SK-N-MC (cell line): ENCODE measurements at regions not wholly inside any gene's neighbourhood (a gene's known extent, or its start where the extent isn't known, plus 50 kb on each side); places are given as distances from the start of the nearest gene placed in this dataset.

Experiments used
- DNase-seq: peaks from one replicate; pipeline ENCODE4 v3.0.0-alpha.2; 2011; ENCODE audit warnings: low read depth, low spot score
- H3K27ac ChIP-seq: fragments of 200-600 bp; sonication (generic); 2 replicates; pipeline ENCODE4 v1.5.1; 2016; ENCODE audit warnings: mixed run types
- H3K36me3 ChIP-seq: fragments of 200-600 bp; sonication (generic); 2 replicates; pipeline ENCODE4 v1.6.1; 2017; ENCODE audit warnings: antibody characterized with exemption, low read length, mixed read lengths; ENCODE audit not compliant: insufficient read depth
- H3K4me3 ChIP-seq: fragments of 200-600 bp; sonication (generic); 2 replicates; pipeline ENCODE4 v1.5.1; 2016
- H3K9ac ChIP-seq: fragments of 200-600 bp; sonication (generic); 2 replicates; pipeline ENCODE4 v1.8.0; 2017; ENCODE audit warnings: mixed run types, mixed read lengths; ENCODE audit not compliant: insufficient read length
- H3K9me3 ChIP-seq: fragments of 200-600 bp; sonication (generic); 2 replicates; pipeline ENCODE4 v1.6.1; 2017; ENCODE audit warnings: low read depth, mild to moderate bottlenecking, antibody characterized with exemption, low read length, moderate library complexity, mixed read lengths
- EZH2 ChIP-seq: fragments of 200-600 bp; sonication (generic); IDR thresholded peaks from one replicate; pipeline ENCODE4 v1.6.1; 2017; ENCODE audit warnings: antibody characterized with exemption
- FOXP2 ChIP-seq: optimal IDR thresholded peaks from 2 replicates; pipeline ENCODE3; 2011; ENCODE audit warnings: mild to moderate bottlenecking, moderate library complexity; ENCODE audit not compliant: insufficient read depth; ENCODE audit errors: extremely low read length, control extremely low read depth
- POLR2AphosphoS5 ChIP-seq: IDR thresholded peaks from 2 replicates; pipeline ENCODE4 v1.6.1; 2012; ENCODE audit warnings: mild to moderate bottlenecking, low read depth, low read length, borderline replicate concordance

DNA sequence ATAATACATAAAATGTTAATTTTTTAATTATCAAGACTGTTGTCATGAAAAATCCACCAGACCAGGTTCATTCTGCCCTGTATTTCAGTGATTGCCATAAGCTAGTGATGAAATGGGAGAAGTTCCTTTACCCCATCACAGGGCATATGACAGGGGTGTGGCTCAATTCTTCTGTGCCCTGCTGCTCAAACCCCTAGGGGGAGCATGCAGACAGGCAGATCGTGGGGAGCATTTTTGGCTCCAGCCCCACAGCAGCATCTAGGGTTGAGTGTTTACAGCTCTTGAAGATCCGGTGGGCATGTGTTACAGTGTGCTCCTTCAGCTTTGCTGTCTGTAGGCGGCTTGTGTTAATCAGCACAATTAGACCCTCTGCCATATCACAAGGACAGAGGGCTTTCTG lies 700.7 kb downstream of the PCDH18 start:
- Histone ChIP-seq H3K9ac (no peak overlapping the region), H3K36me3 (no peaks in the 10 kb centered on the region), H3K27ac (no peak overlapping the region), H3K9me3 (no peaks in the 10 kb centered on the region), H3K4me3 (no peak overlapping the region)
- DNase-seq: no peak
- no peak for TF ChIP-seq FOXP2
- TF ChIP-seq EZH2: no peak
- TF ChIP-seq POLR2AphosphoS5: no peak

DNA sequence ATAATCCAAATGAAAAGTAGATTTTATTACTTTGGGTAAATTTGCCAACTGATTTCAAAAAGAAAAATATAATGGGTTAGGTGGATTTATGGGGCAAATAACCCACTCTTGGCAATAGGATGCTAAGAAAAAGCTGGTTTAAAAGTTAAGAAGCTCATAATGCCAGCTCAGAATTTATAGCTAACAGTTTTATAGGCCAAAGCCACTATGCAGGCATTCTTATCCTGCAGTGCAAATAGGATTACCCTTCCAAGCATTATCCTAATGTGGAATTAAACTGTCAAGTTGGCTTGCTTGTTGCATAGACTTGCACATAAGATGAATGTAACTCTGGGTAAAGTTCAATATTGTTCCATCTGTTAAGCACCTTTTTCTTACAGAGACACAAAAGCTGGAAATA lies 703.0 kb downstream of the PCDH18 start:
- no peak for DNase-seq
- Histone ChIP-seq H3K27ac (no peak overlapping the region), H3K36me3 (no peaks in the 10 kb centered on the region), H3K4me3 (no peak overlapping the region), H3K9ac (no peak overlapping the region), H3K9me3 (no peaks in the 10 kb centered on the region)
- TF ChIP-seq POLR2AphosphoS5 (no peak), FOXP2 (no peak), EZH2 (no peak)

DNA sequence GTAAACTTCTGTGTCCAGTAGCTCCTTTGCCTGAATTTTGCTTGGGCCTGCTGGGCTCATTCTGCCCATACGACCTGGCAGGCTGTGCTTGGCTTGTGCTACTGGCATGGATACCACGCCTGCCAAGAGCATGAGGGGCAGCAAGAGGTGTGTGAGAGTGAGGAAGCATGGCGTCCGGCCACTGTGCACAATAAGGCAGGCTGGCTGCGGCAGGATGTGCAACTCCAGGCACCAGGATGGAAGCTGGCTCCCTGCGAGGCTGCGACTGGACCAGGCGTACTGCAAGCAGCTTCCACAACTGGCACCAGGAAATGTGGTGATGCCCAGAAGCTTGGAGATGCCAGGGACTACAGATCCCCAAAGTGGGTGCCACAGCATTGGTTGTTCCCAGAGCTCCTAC lies 709.3 kb downstream of the PCDH18 start:
- Histone ChIP-seq H3K36me3 (no peaks in the 10 kb centered on the region), H3K9me3 (no peaks in the 10 kb centered on the region), H3K4me3 (no peak overlapping the region), H3K9ac (no peak overlapping the region), H3K27ac (no peak overlapping the region)
- TF ChIP-seq EZH2 (no peak), POLR2AphosphoS5 (no peak), FOXP2 (no peak)
- DNase-seq: no peak

DNA sequence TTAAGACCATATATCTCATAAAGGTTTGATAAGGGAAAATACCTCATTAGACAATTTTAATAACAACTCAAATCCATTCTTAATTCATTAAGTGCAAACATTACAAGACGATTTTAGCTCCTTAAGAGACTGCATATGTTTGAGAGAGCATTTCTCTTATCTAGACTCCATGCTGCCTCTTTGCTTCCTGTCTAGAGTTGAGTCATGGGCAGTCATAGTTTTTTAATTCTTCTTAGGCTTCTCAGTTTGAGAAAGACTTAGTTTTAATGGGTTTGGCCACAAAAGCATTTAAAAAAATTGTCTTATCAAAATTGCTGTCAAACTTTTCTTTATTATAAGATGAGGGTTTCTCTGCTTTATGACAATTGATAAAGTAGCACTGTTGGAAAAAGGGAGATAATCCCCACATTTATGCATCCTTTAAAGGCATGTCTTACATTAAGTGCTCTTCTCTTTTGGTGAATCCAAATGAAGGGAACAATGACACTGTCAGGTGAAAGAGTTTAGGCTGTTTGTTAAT lies 713.4 kb downstream of the PCDH18 start:
- Histone ChIP-seq H3K36me3 (no peaks in the 10 kb centered on the region), H3K27ac (no peak overlapping the region)
- DNase-seq: no peak

DNA sequence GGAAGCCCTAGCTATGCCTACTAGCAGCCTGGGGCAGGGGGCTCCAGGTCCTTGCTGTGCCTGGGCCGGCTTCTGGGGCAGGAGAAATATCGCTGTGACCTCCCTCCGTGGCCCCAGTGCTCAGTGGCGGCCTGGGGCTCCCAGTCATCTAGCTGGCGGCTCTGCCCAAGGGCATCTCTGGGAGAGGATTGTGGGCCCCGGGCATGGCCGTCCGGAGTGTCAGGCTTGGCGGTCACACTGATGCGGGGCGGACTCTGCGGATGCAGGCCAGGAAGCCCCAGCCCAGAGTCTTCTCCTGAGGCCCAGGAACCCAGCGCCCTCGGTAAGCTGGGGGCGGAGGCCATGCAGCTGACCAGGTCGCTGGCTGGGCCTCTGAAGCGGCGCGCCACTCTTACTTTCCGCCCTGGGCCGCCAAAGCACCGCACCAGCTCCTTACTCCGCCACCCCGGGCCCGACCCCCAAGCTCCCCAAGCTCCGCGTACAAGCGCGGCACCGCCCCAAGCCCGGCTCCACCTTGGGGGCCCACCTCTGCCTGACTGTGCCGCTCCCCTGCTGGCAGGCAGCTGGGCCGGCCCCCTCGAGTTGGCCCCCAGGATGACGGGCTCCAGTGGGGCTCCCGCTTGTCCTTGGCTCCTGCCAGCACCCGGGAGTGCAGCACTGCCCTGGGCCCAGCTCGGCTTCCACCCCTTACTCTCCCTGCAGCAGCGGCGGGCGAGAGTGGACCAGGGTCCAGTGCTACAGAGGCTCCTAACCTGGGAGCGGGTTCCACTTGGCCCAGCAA lies 720.0 kb downstream of the PCDH18 start:
- no peak for TF ChIP-seq POLR2AphosphoS5
- TF ChIP-seq EZH2: no peak
- TF ChIP-seq FOXP2: no peak
- no peak overlapping the region for H3K4me3 ChIP-seq
- no peak overlapping the region for H3K27ac ChIP-seq
- no peaks in the 10 kb centered on the region for H3K9me3 ChIP-seq
- H3K36me3 ChIP-seq: no peaks in the 10 kb centered on the region
- DNase-seq: no peak
- no peak overlapping the region for H3K9ac ChIP-seq

More for the DNA sequence above, 713.4 kb downstream of the PCDH18 start:
- no peaks in the 10 kb centered on the region for H3K9me3 ChIP-seq
- TF ChIP-seq EZH2 (no peak), FOXP2 (no peak), POLR2AphosphoS5 (no peak)
- no peak overlapping the region for H3K4me3 ChIP-seq
- no peak overlapping the region for H3K9ac ChIP-seq

DNA sequence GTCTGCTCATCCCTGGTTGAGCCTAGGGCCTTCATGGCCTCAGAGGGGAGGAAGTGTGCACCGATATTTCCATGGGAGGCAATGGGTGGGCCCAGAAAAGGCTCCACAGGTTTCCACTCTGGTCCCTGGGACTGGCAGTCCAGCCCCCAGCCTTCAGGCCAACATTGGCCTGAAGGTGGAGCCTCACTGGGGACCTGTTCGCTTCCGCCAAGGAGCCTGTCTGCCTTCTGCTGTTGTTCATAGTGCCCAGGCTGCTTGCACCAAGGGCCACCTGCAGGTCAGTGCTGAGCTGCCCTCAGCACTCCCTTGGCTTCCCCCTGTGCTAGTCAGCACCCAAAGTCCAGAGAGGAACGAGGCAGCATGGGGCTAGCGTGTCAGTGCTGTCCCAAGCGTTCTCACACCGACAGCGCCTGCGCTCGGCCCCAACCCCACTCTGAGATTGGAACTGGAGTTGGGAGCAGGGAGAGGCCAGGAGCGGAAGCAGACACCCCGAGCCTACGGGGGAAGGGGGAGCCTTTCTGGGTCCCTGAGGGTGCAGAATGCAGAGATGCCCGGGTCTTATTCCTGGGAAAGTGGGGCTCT lies 720.7 kb downstream of the PCDH18 start:
- no peaks in the 10 kb centered on the region for H3K36me3 ChIP-seq
- DNase-seq: no peak
- H3K9me3 ChIP-seq: no peaks in the 10 kb centered on the region
- H3K9ac ChIP-seq: no peak overlapping the region
- H3K4me3 ChIP-seq: no peak overlapping the region
- no peak overlapping the region for H3K27ac ChIP-seq
- TF ChIP-seq EZH2 (no peak), POLR2AphosphoS5 (no peak)

DNA sequence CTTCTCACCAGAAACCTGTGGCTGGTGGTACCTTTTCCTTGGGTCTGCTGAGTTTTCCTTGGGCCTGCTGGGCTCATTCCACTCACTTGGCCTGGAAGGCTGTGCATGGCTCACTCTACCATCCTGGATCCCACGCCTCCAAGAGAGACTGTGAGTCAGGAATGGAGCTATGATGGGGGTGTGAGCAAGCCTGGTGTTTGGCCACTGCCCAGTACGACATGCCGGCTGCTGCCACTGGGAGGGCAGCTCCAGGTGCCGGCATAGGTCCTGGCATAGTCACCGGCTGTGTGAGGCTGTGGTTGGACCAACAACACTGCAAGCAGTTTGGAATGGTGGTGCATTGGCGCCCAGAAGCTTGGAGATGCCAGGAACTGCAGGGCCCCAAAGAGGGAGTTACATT lies 721.7 kb downstream of the PCDH18 start:
- Histone ChIP-seq H3K9ac (no peak overlapping the region), H3K4me3 (no peak overlapping the region), H3K36me3 (no peaks in the 10 kb centered on the region), H3K27ac (no peak overlapping the region), H3K9me3 (no peaks in the 10 kb centered on the region)
- TF ChIP-seq EZH2: no peak
- TF ChIP-seq FOXP2: no peak
- no peak for TF ChIP-seq POLR2AphosphoS5
- no peak for DNase-seq

DNA sequence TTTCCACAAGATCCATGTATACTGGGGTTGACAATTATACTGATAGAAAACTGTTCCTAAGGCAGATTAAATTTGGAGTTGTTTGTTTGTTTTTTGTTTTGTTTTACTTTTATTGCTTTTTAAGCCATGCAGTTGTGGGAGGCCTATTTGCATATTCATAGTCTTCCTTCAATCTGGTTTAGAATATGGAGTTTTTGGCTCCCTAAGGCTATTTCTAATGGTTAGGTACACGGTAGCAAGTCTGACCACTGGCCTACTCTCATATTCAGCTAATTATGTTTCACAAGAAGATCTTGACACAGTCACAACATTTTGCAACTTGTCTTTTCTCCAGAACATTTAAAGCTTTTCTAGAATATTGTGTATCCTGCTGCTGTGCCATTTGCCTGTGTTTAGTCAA lies 725.5 kb downstream of the PCDH18 start:
- Histone ChIP-seq H3K27ac (no peak overlapping the region), H3K9me3 (no peaks in the 10 kb centered on the region), H3K9ac (no peak overlapping the region), H3K4me3 (no peak overlapping the region), H3K36me3 (no peaks in the 10 kb centered on the region)
- no peak for TF ChIP-seq EZH2
- TF ChIP-seq FOXP2: no peak
- TF ChIP-seq POLR2AphosphoS5: no peak
- DNase-seq: no peak

DNA sequence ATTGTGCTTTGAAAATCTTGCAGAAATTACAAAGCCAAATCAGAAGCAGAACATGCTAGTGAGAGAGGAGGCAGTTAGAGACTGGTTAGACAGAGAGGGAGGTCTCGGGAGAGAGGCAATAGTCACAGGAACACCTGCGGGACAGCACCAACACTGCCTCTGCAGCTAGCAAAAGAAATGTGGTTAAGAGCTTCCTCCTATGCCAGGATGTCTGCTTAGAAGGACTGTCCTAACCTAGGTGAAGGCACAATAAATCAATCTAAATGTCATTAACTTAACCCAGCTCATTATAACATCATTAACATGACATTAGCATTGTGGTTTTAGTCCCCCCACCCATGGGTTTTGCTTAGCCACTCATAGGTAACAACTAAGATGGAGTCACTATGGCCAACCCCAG lies 726.7 kb downstream of the PCDH18 start:
- H3K36me3 ChIP-seq: no peaks in the 10 kb centered on the region
- no peaks in the 10 kb centered on the region for H3K9me3 ChIP-seq
- DNase-seq: no peak
- H3K4me3 ChIP-seq: no peak overlapping the region
- no peak overlapping the region for H3K27ac ChIP-seq
- TF ChIP-seq EZH2 (no peak), POLR2AphosphoS5 (no peak), FOXP2 (no peak)
- no peak overlapping the region for H3K9ac ChIP-seq

DNA sequence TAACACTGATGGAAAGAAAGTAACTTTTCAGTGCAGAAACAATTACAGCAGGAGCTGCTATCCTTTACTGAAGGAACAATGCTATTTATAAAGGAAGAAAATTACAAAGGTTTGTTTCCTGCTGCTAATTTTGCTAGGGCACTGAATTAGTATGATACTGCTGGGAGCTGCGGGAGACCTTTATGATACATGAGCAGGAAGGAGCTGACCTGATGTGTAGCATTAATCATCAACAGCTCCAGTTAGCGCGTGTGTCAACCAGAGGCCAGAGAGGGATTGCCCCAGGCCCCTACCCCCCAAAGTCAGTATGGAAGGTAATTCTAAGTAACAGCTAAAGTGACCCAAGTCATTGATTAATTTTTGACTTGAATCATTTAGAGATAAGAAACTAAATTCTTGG lies 728.9 kb downstream of the PCDH18 start:
- H3K27ac ChIP-seq: no peak overlapping the region
- H3K9me3 ChIP-seq: no peaks in the 10 kb centered on the region
- H3K4me3 ChIP-seq: no peak overlapping the region
- TF ChIP-seq FOXP2: no peak
- TF ChIP-seq EZH2: no peak
- no peak for TF ChIP-seq POLR2AphosphoS5
- no peaks in the 10 kb centered on the region for H3K36me3 ChIP-seq
- no peak for DNase-seq
- no peak overlapping the region for H3K9ac ChIP-seq
